IPS DF 19.7 (cell line): ENCODE measurements at regions not wholly inside any gene's neighbourhood (a gene's known extent, or its start where the extent isn't known, plus 50 kb on each side); places are given as distances from the start of the nearest gene placed in this dataset.

Experiments used
- DNase-seq: peaks from one replicate; pipeline ENCODE4 v3.0.0-alpha.2; 2013; ENCODE audit warnings: low read depth, low spot score

DNA sequence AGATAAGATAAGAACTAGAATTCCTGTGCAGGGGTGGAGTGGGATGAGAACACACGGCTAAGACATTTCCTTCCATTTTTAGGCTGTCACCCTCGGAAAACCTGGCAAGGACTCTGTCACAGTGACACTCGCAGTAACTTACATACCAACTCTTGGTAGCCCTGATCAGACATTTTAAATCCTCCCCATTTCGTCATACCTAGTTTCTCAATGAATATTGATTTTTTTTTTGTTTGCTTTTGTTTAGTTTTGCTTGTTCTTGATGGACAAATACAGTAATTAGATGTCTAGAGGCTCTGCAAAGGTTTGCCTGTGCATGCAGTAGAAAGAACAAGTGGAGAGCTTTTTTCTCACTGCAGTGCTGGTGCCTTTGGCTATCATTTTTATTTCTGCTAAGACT is 213.0 kb upstream of the FAM83B start:
- DNase-seq, result no peak

GRCh38 chr6:54640911-54641310 is 205.7 kb upstream of the FAM83B start:
- DNase-seq, result no peak

- DNase-seq, result no peak
These were observed 200.3 kb upstream of the FAM83B start for GRCh38 chr6:54646069-54646950.

DNA sequence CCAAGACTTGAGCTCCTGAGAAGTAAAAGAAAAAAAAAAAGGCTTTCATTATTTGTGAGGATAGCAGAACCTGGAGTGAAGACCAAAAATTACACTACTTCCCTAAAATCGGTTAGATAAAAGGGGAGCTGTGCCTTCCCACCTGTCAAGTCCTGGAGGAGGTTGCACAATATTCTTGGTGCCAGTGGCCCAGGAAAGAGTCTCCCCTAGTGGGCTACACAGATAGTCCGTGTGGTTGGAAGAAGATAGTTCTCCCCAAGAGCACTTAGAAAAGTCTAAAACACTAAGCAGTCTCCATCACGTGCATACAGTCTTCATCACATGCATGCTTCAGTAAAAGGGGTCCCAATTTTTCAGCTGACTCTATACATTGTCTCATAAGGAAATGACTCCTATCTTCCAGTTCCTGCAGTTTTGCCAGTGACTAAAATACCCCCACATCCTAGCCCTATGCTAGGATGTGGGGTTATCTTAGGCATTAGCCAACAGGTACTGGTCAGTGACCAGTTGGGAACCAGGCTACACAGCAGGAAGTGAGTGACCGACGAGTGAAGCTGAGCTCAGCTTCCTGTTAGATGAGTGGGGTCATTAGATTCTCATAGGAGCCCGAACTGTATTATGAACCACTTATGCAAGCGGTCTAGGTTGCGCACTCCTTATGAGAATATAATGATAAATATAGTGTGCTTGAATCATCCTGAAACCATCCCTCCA is 199.5 kb upstream of the FAM83B start:
- no peak for DNase-seq

DNA sequence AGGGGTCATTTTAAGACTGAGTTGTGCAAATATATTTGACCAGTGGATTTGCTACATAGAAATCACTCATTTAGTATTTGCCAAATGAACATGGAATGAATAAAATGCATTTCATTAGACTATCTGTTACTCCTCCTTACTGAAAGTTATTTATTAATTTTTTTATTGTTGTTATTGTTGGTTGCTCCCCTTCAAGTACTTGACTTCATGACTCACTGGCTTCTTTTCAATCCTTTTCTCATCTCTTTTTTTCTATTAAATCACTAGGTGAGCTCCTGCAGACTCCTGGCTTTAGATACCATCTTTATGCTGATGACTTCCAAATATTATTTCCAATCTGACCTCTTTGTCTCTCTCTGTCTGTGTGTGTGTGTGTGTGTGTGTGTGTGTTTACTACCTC is 192.2 kb upstream of the FAM83B start:
- no peak for DNase-seq

GRCh38 chr6:54655162-54655561 is 191.4 kb upstream of the FAM83B start:
- no peak for DNase-seq

GRCh38 chr6:54665278-54665677 is 181.3 kb upstream of the FAM83B start:
- DNase-seq, result no peak

DNA sequence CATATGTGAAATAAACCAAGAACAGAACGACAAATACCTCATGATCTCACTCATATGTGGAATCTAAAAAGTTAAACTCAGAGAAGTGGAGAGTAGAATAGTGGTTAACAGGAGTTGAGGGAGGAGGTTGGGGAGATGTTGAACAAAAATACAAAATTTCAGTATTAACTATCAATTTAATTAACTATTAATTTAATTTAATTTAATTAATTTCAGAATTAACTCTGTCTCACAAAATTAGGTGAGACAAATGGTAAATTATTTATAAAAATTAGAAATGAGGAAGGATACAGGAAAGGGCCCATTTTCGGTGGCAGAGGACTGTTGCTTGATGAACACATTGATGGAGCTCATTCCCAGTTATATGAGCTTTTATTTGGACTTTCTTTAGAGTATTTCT is 166.0 kb upstream of the FAM83B start:
- DNase-seq, result no peak

- DNase-seq, result no peak
These were observed 165.3 kb upstream of the FAM83B start for GRCh38 chr6:54681267-54681666.

DNA sequence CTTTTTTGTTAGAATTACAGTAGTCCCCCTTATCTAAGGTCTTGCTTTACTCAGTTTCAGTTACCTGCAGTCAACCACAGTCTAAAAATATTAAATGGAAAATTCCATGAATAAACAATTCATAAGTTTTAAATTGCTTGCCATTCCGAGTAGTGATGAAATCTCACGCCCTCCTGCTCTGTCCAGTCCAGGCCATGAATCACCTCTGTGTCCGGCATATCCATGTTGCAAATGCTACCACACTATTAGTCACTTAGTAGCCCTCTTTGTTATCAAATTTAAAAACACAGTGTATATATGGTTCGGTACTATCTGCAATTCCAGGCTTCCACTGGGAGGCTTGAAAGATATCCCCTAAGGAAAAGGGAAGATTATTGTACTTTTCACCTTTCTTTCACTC is 164.6 kb upstream of the FAM83B start:
- no peak for DNase-seq

- DNase-seq, result no peak
These were observed 157.0 kb upstream of the FAM83B start for GRCh38 chr6:54689620-54690019.

- DNase-seq, result no peak
These were observed 156.0 kb upstream of the FAM83B start for GRCh38 chr6:54690596-54690995.

GRCh38 chr6:54694928-54695532 is 151.5 kb upstream of the FAM83B start:
- DNase-seq, result no peak

GRCh38 chr6:54695815-54696214 is 150.8 kb upstream of the FAM83B start:
- DNase-seq, result no peak

DNA sequence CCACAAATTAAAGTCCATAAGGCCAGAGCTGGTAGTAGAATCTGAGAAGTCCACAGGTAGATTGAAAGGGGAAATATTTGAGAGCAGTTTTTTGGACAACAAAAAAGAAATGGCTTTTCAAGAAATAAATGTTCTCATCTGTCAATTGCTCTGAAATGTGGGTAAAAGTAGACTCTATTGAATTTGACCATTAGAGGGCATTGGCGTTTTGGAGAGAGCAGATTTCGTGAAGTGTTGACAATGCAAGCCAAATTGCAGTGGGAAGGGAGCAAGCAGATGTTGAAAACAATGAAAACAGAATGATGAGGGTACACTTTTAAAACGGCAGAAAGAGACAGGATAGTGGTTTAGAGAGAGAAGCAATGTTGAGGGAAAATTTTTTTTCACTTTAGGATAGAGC is 149.1 kb upstream of the FAM83B start:
- DNase-seq, result no peak

DNA sequence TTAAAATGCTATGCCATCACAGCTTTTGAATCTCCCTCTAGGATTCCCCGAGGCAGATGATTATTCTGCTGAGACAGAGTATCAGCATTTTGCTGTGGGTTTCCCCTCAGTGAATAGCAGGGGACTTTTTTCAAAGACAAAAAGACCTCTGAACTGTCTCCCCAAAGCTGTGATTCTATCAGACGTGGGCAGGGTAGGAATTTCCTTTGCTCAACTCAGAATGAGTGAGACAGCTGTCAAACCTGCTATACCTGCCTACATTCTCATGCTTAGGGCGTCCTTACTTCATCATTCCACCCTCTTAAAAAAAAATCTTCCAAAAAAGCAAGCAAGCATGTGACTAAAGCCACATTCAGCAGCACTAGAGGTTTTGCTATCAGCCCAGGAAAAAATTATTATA is 147.6 kb upstream of the FAM83B start:
- no peak for DNase-seq

- DNase-seq, result no peak
These were observed 146.4 kb upstream of the FAM83B start for GRCh38 chr6:54700158-54700557.

DNA sequence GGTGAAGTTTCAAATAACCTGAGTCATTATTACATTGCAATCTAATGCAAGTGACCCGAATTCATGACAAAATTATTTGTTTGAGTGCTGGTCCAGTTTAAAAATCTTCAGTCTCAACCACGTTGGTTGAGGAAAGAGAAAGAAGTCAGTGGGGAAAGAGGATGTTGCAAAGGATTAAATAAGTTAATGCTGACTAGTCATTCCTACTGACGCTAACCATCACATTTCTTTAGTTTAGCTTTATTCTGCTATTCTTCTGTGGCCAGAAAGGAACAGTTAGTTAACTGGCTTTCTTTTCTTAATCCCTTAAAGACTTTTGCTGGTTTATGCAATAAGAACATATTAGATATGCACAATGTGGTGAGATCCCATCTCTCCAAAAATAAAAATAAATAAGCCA is 143.8 kb upstream of the FAM83B start:
- DNase-seq, result no peak

- DNase-seq, result no peak
These were observed 140.2 kb upstream of the FAM83B start for GRCh38 chr6:54706391-54706790.

DNA sequence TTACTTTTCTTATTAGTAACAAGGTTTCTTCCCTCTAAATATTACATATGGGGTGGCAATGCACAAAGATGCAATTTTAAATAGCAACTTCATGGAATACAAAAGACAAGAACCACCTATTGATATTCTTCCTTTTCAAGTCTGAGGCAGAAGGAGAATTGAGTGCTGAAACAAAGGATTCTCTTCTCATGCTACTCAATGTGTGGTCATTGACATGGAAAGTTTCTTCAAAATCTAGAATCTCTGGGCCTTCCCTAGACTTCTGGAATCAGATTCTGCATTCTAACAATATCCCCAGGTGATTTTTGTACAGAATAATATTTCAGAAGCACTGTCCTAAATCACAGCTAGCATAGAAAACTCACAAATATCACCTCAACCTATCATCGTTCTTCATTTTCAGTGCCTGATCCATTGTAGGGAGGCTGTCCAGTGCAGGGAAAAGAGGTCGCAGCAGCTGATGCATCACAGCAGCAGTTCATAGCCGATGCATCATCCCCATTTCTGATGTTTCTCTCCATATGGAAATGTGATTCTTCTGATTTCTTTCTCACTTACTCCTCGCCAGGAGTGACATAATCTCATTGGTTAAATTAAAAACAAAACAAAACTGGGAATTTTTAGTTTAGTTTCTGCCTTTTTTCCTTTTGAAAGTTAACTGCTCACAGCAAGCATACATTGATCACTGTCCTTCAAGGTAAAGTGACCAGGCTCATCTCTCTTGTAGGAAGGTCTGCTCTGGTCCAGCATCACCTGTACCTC is 139.5 kb upstream of the FAM83B start:
- no peak for DNase-seq

DNA sequence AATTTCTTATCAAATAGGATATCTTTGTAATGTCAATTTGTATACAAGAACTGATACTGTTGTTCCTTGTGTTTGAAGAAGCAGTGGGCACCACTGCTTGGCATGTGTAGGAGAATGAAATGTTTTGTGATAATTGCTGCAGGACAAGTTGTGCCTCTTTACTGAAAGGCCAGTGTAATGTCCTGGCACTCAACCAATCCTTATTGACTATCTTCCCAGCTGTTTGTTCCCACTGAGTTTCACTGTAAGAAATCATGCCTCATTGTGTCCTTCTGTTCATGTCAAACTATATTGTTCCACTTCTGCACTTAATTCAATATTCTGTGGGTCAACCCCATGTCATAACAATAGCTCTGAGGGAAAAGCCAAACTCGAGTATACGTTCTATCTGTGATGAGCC is 136.1 kb upstream of the FAM83B start:
- DNase-seq, result no peak

DNA sequence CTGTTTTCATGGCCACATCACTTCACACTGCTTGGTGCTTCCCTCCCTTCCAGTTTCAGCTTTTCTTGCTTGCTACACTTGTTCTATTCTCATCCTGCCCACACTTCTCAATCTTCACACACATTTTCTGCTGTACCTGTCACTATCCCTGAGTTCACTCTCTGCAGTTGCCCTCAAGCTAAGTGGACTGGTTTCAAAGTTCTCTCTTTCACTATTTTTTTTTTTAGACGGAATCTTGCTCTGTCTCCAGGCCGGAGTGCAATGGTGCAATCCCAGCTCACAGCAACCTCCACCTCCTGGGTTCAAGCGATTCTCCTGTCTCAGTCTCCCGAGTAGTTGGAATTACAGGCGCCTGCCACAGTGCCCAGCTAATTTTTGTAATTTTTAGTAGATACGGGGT is 130.6 kb upstream of the FAM83B start:
- no peak for DNase-seq
